NB4 (cell line): ENCODE measurements at regions not wholly inside any gene's neighbourhood (a gene's known extent, or its start where the extent isn't known, plus 50 kb on each side); places are given as distances from the start of the nearest gene placed in this dataset.

Experiments
- MAX ChIP-seq: IDR thresholded peaks from 2 replicates; pipeline ENCODE4 v1.6.1; 2011; ENCODE audit warnings: low read depth, low read length
- MYC ChIP-seq: IDR thresholded peaks from 2 replicates; pipeline ENCODE4 v1.6.1; 2011; ENCODE audit warnings: low read depth, low read length
- POLR2A ChIP-seq: IDR thresholded peaks from 2 replicates; pipeline ENCODE4 v1.6.1; 2011; ENCODE audit warnings: mild to moderate bottlenecking; ENCODE audit not compliant: insufficient read length; ENCODE audit errors: extremely low read depth
- TF ChIP-seq, protein P1 (sequence below): IDR thresholded peaks from one replicate; pipeline ENCODE4 v1.5.1; 2012; ENCODE audit warnings: low read depth, low read length

DNA sequence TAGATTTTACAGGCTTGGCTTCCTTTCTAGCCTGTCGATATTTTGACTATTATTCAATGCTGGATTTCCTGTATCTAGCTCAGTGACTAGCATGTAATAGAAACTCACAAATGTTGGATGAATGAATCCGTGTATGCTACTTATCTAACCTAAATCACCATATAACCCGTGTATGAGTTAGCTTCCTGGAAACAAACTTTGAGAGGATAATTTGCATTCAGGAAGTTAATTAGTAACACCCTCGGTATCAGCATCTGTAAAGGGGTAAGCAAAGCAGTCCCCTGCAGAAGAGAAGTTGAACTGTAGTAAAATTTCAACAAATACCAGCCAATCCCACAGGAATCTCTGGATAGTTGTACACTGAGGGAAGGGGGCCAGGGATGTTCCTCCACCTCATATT lies 269.4 kb upstream of the LRATD1 start:
- TF ChIP-seq, protein P1, sequence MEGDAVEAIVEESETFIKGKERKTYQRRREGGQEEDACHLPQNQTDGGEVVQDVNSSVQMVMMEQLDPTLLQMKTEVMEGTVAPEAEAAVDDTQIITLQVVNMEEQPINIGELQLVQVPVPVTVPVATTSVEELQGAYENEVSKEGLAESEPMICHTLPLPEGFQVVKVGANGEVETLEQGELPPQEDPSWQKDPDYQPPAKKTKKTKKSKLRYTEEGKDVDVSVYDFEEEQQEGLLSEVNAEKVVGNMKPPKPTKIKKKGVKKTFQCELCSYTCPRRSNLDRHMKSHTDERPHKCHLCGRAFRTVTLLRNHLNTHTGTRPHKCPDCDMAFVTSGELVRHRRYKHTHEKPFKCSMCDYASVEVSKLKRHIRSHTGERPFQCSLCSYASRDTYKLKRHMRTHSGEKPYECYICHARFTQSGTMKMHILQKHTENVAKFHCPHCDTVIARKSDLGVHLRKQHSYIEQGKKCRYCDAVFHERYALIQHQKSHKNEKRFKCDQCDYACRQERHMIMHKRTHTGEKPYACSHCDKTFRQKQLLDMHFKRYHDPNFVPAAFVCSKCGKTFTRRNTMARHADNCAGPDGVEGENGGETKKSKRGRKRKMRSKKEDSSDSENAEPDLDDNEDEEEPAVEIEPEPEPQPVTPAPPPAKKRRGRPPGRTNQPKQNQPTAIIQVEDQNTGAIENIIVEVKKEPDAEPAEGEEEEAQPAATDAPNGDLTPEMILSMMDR = no peak
- TF ChIP-seq MAX (no peak), POLR2A (no peak), MYC (no peak)
